HL-60 (cell line): ENCODE measurements at regions not wholly inside any gene's neighbourhood (a gene's known extent, or its start where the extent isn't known, plus 50 kb on each side); places are given as distances from the start of the nearest gene placed in this dataset.

Source experiments
- DNase-seq, 2 experiments: peaks; one replicate each; pipeline ENCODE4 v3.0.0-alpha.2; 2010 to 2020; ENCODE audit warnings: low read depth in 1 of 2, low spot score in 1 of 2
- H3K27ac ChIP-seq: fragments of 250-450 bp; sonication (Bioruptor Pico); replicated peaks from 2 replicates; pipeline ENCODE4 v1.5.1; 2020; ENCODE audit warnings: mild to moderate bottlenecking, moderate library complexity
- H3K27me3 ChIP-seq: fragments of 250-450 bp; sonication (Bioruptor Pico); 2 replicates; pipeline ENCODE4 v1.5.1; 2021; ENCODE audit warnings: mild to moderate bottlenecking, moderate library complexity; ENCODE audit not compliant: insufficient read depth, poor library complexity, severe bottlenecking
- H3K4me3 ChIP-seq: replicated peaks from 2 replicates; pipeline ENCODE4 v1.5.1; 2011; ENCODE audit warnings: mild to moderate bottlenecking, control low read depth, low read length; ENCODE audit not compliant: insufficient read depth
- GABPA ChIP-seq: IDR thresholded peaks from 2 replicates; pipeline ENCODE4 v1.6.1; 2012; ENCODE audit warnings: low read depth
- POLR2AphosphoS5 ChIP-seq: IDR thresholded peaks from 2 replicates; pipeline ENCODE4 v1.6.1; 2012; ENCODE audit warnings: low read depth
- SPI1 ChIP-seq: IDR thresholded peaks from 2 replicates; pipeline ENCODE4 v1.6.1; 2012; ENCODE audit warnings: low read depth, mild to moderate bottlenecking, borderline replicate concordance
- TF ChIP-seq, protein P1 (sequence below): IDR thresholded peaks from one replicate; pipeline ENCODE4 v1.5.1; 2011; ENCODE audit warnings: low read length, control low read depth, inconsistent platforms; ENCODE audit not compliant: insufficient read depth
- TF ChIP-seq, protein P2 (sequence below): IDR thresholded peaks from 2 replicates; pipeline ENCODE4 v1.6.1; 2012; ENCODE audit warnings: low read depth; ENCODE audit not compliant: insufficient replicate concordance

GRCh38 chr21:23639721-23640120 lies 1967.6 kb downstream of the MRPL39 start:
- Histone ChIP-seq H3K27ac (no peak overlapping the region), H3K27me3 (no peaks in the 10 kb centered on the region), H3K4me3 (no peak overlapping the region)
- no peak for TF ChIP-seq POLR2AphosphoS5
- TF ChIP-seq GABPA, result no peak
- TF ChIP-seq, protein P1, sequence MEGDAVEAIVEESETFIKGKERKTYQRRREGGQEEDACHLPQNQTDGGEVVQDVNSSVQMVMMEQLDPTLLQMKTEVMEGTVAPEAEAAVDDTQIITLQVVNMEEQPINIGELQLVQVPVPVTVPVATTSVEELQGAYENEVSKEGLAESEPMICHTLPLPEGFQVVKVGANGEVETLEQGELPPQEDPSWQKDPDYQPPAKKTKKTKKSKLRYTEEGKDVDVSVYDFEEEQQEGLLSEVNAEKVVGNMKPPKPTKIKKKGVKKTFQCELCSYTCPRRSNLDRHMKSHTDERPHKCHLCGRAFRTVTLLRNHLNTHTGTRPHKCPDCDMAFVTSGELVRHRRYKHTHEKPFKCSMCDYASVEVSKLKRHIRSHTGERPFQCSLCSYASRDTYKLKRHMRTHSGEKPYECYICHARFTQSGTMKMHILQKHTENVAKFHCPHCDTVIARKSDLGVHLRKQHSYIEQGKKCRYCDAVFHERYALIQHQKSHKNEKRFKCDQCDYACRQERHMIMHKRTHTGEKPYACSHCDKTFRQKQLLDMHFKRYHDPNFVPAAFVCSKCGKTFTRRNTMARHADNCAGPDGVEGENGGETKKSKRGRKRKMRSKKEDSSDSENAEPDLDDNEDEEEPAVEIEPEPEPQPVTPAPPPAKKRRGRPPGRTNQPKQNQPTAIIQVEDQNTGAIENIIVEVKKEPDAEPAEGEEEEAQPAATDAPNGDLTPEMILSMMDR, result no peak
- TF ChIP-seq, protein P2, sequence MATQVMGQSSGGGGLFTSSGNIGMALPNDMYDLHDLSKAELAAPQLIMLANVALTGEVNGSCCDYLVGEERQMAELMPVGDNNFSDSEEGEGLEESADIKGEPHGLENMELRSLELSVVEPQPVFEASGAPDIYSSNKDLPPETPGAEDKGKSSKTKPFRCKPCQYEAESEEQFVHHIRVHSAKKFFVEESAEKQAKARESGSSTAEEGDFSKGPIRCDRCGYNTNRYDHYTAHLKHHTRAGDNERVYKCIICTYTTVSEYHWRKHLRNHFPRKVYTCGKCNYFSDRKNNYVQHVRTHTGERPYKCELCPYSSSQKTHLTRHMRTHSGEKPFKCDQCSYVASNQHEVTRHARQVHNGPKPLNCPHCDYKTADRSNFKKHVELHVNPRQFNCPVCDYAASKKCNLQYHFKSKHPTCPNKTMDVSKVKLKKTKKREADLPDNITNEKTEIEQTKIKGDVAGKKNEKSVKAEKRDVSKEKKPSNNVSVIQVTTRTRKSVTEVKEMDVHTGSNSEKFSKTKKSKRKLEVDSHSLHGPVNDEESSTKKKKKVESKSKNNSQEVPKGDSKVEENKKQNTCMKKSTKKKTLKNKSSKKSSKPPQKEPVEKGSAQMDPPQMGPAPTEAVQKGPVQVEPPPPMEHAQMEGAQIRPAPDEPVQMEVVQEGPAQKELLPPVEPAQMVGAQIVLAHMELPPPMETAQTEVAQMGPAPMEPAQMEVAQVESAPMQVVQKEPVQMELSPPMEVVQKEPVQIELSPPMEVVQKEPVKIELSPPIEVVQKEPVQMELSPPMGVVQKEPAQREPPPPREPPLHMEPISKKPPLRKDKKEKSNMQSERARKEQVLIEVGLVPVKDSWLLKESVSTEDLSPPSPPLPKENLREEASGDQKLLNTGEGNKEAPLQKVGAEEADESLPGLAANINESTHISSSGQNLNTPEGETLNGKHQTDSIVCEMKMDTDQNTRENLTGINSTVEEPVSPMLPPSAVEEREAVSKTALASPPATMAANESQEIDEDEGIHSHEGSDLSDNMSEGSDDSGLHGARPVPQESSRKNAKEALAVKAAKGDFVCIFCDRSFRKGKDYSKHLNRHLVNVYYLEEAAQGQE, result no peak
- no peak for TF ChIP-seq SPI1
- DNase-seq, result no peak

DNA sequence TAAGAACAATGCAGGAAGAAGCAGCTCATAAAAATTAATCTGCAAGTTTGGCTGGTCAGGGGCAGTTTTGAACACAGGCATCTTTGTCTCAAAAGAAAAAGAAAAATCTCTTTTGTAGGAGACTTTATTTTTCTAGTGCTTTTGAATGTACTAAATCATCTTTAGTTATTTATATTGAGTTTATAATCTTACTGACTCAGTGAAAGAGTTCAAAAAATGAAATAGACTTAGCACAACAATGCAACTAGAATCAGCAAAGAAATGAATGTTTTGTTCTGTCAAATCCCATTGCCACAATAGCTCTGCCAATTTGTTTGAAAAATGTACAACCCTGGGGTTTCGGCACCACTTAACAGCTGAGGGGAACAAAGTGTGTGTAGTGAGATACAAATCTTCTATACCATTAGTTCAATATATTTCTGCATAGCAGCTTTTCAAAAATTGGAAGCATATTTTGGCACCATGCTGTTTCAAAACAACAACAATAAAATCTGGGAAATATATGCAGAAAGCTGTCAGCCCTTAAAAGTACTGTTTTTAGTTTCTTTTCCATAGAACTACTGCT lies 1969.1 kb downstream of the MRPL39 start:
- Histone ChIP-seq H3K27ac (no peak overlapping the region), H3K27me3 (no peaks in the 10 kb centered on the region), H3K4me3 (no peak overlapping the region)
- TF ChIP-seq, protein P1, result no peak
- no peak for TF ChIP-seq GABPA
- no peak for TF ChIP-seq SPI1
- TF ChIP-seq POLR2AphosphoS5, result no peak
- TF ChIP-seq, protein P2, result no peak
- no peak for DNase-seq

- Histone ChIP-seq H3K27me3 (no peaks in the 10 kb centered on the region), H3K4me3 (no peak overlapping the region), H3K27ac (no peak overlapping the region)
- TF ChIP-seq, protein P2, result no peak
- TF ChIP-seq SPI1, result no peak
- TF ChIP-seq GABPA, result no peak
- TF ChIP-seq, protein P1, result no peak
- TF ChIP-seq POLR2AphosphoS5, result no peak
- no peak for DNase-seq
Measured at GRCh38 chr21:23633447-23633940, 1973.8 kb downstream of the MRPL39 start.
